ENCODE measurements at regions not wholly inside any gene's neighbourhood (a gene's known extent, or its start where the extent isn't known, plus 50 kb on each side); places are given as distances from the start of the nearest gene placed in this dataset.

DNA sequence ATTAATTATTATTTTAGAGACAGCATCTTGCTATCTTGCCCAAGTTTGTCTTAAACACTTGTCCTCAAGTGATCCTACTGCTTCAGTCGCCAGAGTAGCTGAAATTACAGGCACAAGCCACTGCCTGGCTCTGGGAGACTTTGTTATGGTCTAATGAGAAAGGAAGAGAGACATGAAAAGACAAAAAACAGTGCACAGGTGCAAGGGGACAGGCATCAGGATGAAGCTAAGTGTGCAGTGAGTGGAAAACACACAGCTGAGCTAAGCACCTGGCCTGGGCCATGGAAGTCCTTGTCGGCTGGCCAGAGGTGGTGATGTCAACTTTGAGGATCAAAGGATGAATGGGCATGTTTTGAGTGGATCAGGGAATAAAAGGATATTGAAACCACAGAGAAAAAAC is 102.7 kb downstream of the HS3ST1 start (continued):
- TF ChIP-seq, protein P1, sequence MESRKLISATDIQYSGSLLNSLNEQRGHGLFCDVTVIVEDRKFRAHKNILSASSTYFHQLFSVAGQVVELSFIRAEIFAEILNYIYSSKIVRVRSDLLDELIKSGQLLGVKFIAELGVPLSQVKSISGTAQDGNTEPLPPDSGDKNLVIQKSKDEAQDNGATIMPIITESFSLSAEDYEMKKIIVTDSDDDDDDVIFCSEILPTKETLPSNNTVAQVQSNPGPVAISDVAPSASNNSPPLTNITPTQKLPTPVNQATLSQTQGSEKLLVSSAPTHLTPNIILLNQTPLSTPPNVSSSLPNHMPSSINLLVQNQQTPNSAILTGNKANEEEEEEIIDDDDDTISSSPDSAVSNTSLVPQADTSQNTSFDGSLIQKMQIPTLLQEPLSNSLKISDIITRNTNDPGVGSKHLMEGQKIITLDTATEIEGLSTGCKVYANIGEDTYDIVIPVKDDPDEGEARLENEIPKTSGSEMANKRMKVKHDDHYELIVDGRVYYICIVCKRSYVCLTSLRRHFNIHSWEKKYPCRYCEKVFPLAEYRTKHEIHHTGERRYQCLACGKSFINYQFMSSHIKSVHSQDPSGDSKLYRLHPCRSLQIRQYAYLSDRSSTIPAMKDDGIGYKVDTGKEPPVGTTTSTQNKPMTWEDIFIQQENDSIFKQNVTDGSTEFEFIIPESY (IDR thresholded peaks at IDR 0.05; ENCODE audit: extremely low read depth, insufficient replicate concordance, low read length), result no peak
- TF ChIP-seq CEBPB (IDR thresholded peaks at IDR 0.05; ENCODE audit: low read depth) (no peak), YY1 (IDR thresholded peaks at IDR 0.05; ENCODE audit: extremely low read depth, insufficient replicate concordance, low read depth, low read length) (no peak), SRF (IDR thresholded peaks at IDR 0.05; ENCODE audit: low read depth) (no peak), SIN3A (IDR thresholded peaks at IDR 0.05; ENCODE audit: low read depth) (no peak), TCF7L2 (IDR thresholded peaks at IDR 0.05; ENCODE audit: borderline replicate concordance, extremely low read depth, insufficient read depth, insufficient read length) (no peak), RAD21 (IDR thresholded peaks at IDR 0.05; ENCODE audit: low read depth) (no peak)
- TF ChIP-seq, protein P2, sequence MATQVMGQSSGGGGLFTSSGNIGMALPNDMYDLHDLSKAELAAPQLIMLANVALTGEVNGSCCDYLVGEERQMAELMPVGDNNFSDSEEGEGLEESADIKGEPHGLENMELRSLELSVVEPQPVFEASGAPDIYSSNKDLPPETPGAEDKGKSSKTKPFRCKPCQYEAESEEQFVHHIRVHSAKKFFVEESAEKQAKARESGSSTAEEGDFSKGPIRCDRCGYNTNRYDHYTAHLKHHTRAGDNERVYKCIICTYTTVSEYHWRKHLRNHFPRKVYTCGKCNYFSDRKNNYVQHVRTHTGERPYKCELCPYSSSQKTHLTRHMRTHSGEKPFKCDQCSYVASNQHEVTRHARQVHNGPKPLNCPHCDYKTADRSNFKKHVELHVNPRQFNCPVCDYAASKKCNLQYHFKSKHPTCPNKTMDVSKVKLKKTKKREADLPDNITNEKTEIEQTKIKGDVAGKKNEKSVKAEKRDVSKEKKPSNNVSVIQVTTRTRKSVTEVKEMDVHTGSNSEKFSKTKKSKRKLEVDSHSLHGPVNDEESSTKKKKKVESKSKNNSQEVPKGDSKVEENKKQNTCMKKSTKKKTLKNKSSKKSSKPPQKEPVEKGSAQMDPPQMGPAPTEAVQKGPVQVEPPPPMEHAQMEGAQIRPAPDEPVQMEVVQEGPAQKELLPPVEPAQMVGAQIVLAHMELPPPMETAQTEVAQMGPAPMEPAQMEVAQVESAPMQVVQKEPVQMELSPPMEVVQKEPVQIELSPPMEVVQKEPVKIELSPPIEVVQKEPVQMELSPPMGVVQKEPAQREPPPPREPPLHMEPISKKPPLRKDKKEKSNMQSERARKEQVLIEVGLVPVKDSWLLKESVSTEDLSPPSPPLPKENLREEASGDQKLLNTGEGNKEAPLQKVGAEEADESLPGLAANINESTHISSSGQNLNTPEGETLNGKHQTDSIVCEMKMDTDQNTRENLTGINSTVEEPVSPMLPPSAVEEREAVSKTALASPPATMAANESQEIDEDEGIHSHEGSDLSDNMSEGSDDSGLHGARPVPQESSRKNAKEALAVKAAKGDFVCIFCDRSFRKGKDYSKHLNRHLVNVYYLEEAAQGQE (IDR thresholded peaks at IDR 0.05; ENCODE audit: low read depth), result no peak

DNA sequence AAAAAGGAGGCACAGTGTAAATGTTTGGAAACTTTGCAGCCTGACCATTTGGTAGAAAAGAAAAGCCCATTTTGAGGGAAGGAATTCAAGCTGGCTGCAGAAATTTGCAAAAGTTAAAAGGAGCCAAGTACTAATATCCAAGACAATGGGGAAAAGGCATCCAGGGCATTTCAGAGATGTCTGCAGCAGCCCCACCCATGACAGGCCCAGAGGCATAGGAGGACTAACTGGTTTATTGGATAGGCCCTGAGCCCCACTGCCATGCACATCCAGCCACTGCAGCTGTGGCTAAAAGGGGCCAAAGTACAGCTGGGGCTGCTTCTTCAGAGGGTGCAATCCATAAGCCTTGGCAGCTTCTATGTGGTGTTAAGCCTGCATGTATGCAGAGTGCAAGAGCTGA is 104.9 kb downstream of the HS3ST1 start:
- TF ChIP-seq FOSL1 (IDR thresholded peaks at IDR 0.05; ENCODE audit: low read depth) (no peak), ELF1 (IDR thresholded peaks at IDR 0.05; ENCODE audit: borderline replicate concordance, low read depth) (no peak), CBX3 (IDR thresholded peaks at IDR 0.05; ENCODE audit: low read depth) (no peak), ZFX (IDR thresholded peaks at IDR 0.05) (no peak), TCF7L2 (IDR thresholded peaks at IDR 0.05; ENCODE audit: borderline replicate concordance, extremely low read depth, insufficient read depth, insufficient read length) (no peak), EZH2 (IDR thresholded peaks at IDR 0.05) (no peak), EZH2phosphoT487 (IDR thresholded peaks at IDR 0.05; ENCODE audit: borderline replicate concordance) (no peak)
- TF ChIP-seq, protein P3, sequence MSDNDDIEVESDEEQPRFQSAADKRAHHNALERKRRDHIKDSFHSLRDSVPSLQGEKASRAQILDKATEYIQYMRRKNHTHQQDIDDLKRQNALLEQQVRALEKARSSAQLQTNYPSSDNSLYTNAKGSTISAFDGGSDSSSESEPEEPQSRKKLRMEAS (IDR thresholded peaks at IDR 0.05), result no peak
- ChIA-PET POLR2A (no interaction called here), RAD21 (ENCODE audit: low non-redundant PET in 1 of 2, low total read pairs in 2 of 2, uncharacterized antibody in 2 of 2, unreplicated experiment in 2 of 2) (no interaction called here), CTCF (no interaction called here)
- H3K4me1 ChIP-seq (ENCODE audit: control insufficient read depth in 1 of 2, insufficient read depth in 2 of 2, low read length in 2 of 2), result no peaks in the 10 kb centered on the region
- H3K9me3 ChIP-seq (ENCODE audit: control insufficient read depth in 1 of 2, insufficient read depth in 1 of 2, low read depth in 1 of 2, low read length in 2 of 2), result peaks cover 0 to 14% of the 10 kb centered on the region in 2 experiments; a peak in 2 of 4 replicates
- H3K4me3 ChIP-seq (replicated peaks in 1 of 2; ENCODE audit: low read depth in 1 of 2, low read length in 2 of 2), result no peak overlapping the region
- no peaks in the 10 kb centered on the region for H4K20me1 ChIP-seq (ENCODE audit: insufficient read depth)
- no peak overlapping the region for H3K27ac ChIP-seq (ENCODE audit: low read depth, low read length)
- H2AFZ ChIP-seq (ENCODE audit: low read depth, low read length, poor library complexity, severe bottlenecking), result no peak overlapping the region
- ATAC-seq (no peak), DNase-seq (ENCODE audit: low read depth, low spot score) (no peak)
- no peak overlapping the region for H3K4me2 ChIP-seq (ENCODE audit: low read length)
- intact Hi-C loops (cut with micrococcal nuclease), result no loop called here
- no peak overlapping the region for H3K9ac ChIP-seq (ENCODE audit: low read length)
- no peaks in the 10 kb centered on the region for H3K36me3 ChIP-seq (ENCODE audit: control insufficient read depth in 1 of 2, insufficient read depth in 2 of 2, low read length in 2 of 2)
- BruUV-seq (replicated peaks), result no TSS peak
- H3K9me2 ChIP-seq (ENCODE audit: insufficient read depth), result no peaks in the 10 kb centered on the region
- no peaks in the 10 kb centered on the region for H3K79me2 ChIP-seq (ENCODE audit: insufficient read depth, low read length)
- no peaks in the 10 kb centered on the region for H3K27me3 ChIP-seq (ENCODE audit: insufficient read depth, low read length)
